GM19438 (cell line): ENCODE measurements at regions not wholly inside any gene's neighbourhood (a gene's known extent, or its start where the extent isn't known, plus 50 kb on each side); places are given as distances from the start of the nearest gene placed in this dataset.
"Not testable (repeated sequence)": the region's sequence is repeated elsewhere in the genome, so short reads cannot be mapped to it uniquely, and the experiment has no call there.

ENCODE experiments used
- ATAC-seq: cut with Tn5 transposase; IDR thresholded peaks from one replicate; pipeline ENCODE4 v1.9.1; 2021; ENCODE audit warnings: low read depth; ENCODE audit not compliant: unreplicated experiment

GRCh38 chr17:33871720-33872540 is 383.2 kb upstream of the CCL2 start:
- ATAC-seq, result no peak

- ATAC-seq, result no peak
Measured at GRCh38 chr17:33873201-33873617, 381.9 kb upstream of the CCL2 start.

- no peak for ATAC-seq
Measured at GRCh38 chr17:33874617-33875060, 380.4 kb upstream of the CCL2 start.

GRCh38 chr17:33875973-33876372 is 379.1 kb upstream of the CCL2 start:
- no peak for ATAC-seq

GRCh38 chr17:33882273-33882672 is 372.8 kb upstream of the CCL2 start:
- not testable (repeated sequence) for ATAC-seq

- ATAC-seq, result not testable (repeated sequence)
Measured at GRCh38 chr17:33882677-33883076, 372.4 kb upstream of the CCL2 start.

GRCh38 chr17:33888455-33888854 is 366.6 kb upstream of the CCL2 start:
- ATAC-seq, result no peak

GRCh38 chr17:33889040-33889439 is 366.0 kb upstream of the CCL2 start:
- no peak for ATAC-seq

- no peak for ATAC-seq
Measured at GRCh38 chr17:33889766-33890165, 365.3 kb upstream of the CCL2 start.

- no peak for ATAC-seq
Measured at GRCh38 chr17:33892717-33893591, 362.1 kb upstream of the CCL2 start.

GRCh38 chr17:33895491-33895890 is 359.6 kb upstream of the CCL2 start:
- ATAC-seq, result no peak

- no peak for ATAC-seq
Measured at GRCh38 chr17:33896263-33896662, 358.8 kb upstream of the CCL2 start.

- no peak for ATAC-seq
Measured at GRCh38 chr17:33901085-33901484, 354.0 kb upstream of the CCL2 start.

- no peak for ATAC-seq
Measured at GRCh38 chr17:33902901-33903449, 352.1 kb upstream of the CCL2 start.

GRCh38 chr17:33904476-33904875 is 350.6 kb upstream of the CCL2 start:
- ATAC-seq, result no peak

- no peak for ATAC-seq
Measured at GRCh38 chr17:33905338-33905800, 349.7 kb upstream of the CCL2 start.

- no peak for ATAC-seq
Measured at GRCh38 chr17:33908363-33909064, 346.6 kb upstream of the CCL2 start.

GRCh38 chr17:33910200-33910857 is 344.8 kb upstream of the CCL2 start:
- no peak for ATAC-seq

GRCh38 chr17:33914125-33914524 is 341.0 kb upstream of the CCL2 start:
- no peak for ATAC-seq

- no peak for ATAC-seq
Measured at GRCh38 chr17:33922971-33923370, 332.1 kb upstream of the CCL2 start.
